WTC11 (cell line): ENCODE measurements at regions not wholly inside any gene's neighbourhood (a gene's known extent, or its start where the extent isn't known, plus 50 kb on each side); places are given as distances from the start of the nearest gene placed in this dataset.

Experiments used
- ATAC-seq: fragments of 200-7000 bp; cut with Tn5 transposase; 2 replicates; pipeline ENCODE4 v1.10.0; 2021; ENCODE audit warnings: mild to moderate bottlenecking, moderate library complexity
- CTCF ChIA-PET: fragments of 300-600 bp; sonication (Branson Sonifier 250); formaldehyde crosslinking; loops from one replicate; lab custom pipeline; 2021; ENCODE audit warnings: antibody characterized with exemption; lab: Charles Lee
- POLR2A ChIA-PET: fragments of 350-600 bp; sonication (Branson Sonifier 250); formaldehyde crosslinking; loops from one replicate; lab custom pipeline; 2021; ENCODE audit warnings: antibody characterized with exemption; lab: Charles Lee
- DNase-seq: peaks from one replicate; pipeline ENCODE4 v3.0.0; 2021; ENCODE audit warnings: low spot score
- H3K27ac Mint-ChIP-seq: 2 replicates; pipeline ENCODE4 v1.8.0; 2021; ENCODE audit warnings: mixed read lengths
- H3K27me3 Mint-ChIP-seq: 2 replicates; pipeline ENCODE4 v1.8.0; 2021; ENCODE audit warnings: low read depth, mild to moderate bottlenecking, moderate library complexity, mixed read lengths
- H3K36me3 Mint-ChIP-seq: 2 replicates; pipeline ENCODE4 v1.8.0; 2021; ENCODE audit warnings: mixed read lengths
- H3K4me1 Mint-ChIP-seq: 2 replicates; pipeline ENCODE4 v1.8.0; 2022; ENCODE audit warnings: mixed read lengths
- H3K4me3 Mint-ChIP-seq: 2 replicates; pipeline ENCODE4 v1.8.0; 2021; ENCODE audit warnings: mild to moderate bottlenecking, moderate library complexity, mixed read lengths
- H3K9me3 Mint-ChIP-seq: 2 replicates; pipeline ENCODE4 v1.8.0; 2021; ENCODE audit warnings: mixed read lengths
- ARID4B ChIP-seq: sonication (generic); formaldehyde crosslinking; IDR thresholded peaks from 2 replicates; pipeline ENCODE4 v1.8.0; 2023; ENCODE audit warnings: missing genetic modification reagents, mild to moderate bottlenecking, borderline replicate concordance
- ATF1 ChIP-seq: sonication (generic); formaldehyde crosslinking; IDR thresholded peaks from 2 replicates; pipeline ENCODE4 v1.8.1; 2023; ENCODE audit warnings: mild to moderate bottlenecking, moderate library complexity, missing genetic modification reagents
- ATF2 ChIP-seq: sonication (generic); formaldehyde crosslinking; IDR thresholded peaks from 2 replicates; pipeline ENCODE4 v1.8.1; 2022; ENCODE audit warnings: low read depth, missing genetic modification reagents, borderline replicate concordance
- CBFB ChIP-seq: sonication (generic); formaldehyde crosslinking; IDR thresholded peaks from 2 replicates; pipeline ENCODE4 v1.8.1; 2022; ENCODE audit warnings: mild to moderate bottlenecking, low read depth, missing genetic modification reagents
- CDX4 ChIP-seq: fragments of 250-450 bp; sonication (Bioruptor Pico); IDR thresholded peaks from 2 replicates; pipeline ENCODE4 v1.9.0; 2021; ENCODE audit warnings: moderate library complexity, mild to moderate bottlenecking, inconsistent platforms, borderline replicate concordance
- ESRRA ChIP-seq: sonication (generic); formaldehyde crosslinking; IDR thresholded peaks from 2 replicates; pipeline ENCODE4 v1.8.1; 2022; ENCODE audit warnings: mild to moderate bottlenecking, missing genetic modification reagents, borderline replicate concordance
- FOXJ3 ChIP-seq: sonication (generic); formaldehyde crosslinking; IDR thresholded peaks from 2 replicates; pipeline ENCODE4 v1.9.0; 2021; ENCODE audit warnings: missing genetic modification reagents, mild to moderate bottlenecking, borderline replicate concordance
- GABPB1 ChIP-seq: sonication (generic); formaldehyde crosslinking; IDR thresholded peaks from 2 replicates; pipeline ENCODE4 v1.8.1; 2023; ENCODE audit warnings: mild to moderate bottlenecking, missing genetic modification reagents
- KAT7 ChIP-seq: sonication (generic); formaldehyde crosslinking; IDR thresholded peaks from 2 replicates; pipeline ENCODE4 v1.8.1; 2023; ENCODE audit warnings: missing genetic modification reagents, mild to moderate bottlenecking, borderline replicate concordance
- MYBL2 ChIP-seq: sonication (generic); formaldehyde crosslinking; IDR thresholded peaks from 2 replicates; pipeline ENCODE4 v1.8.1; 2023; ENCODE audit warnings: mild to moderate bottlenecking, moderate library complexity, missing genetic modification reagents
- NR1H2 ChIP-seq: sonication (generic); formaldehyde crosslinking; IDR thresholded peaks from 2 replicates; pipeline ENCODE4 v1.9.0; 2021; ENCODE audit warnings: mild to moderate bottlenecking, moderate library complexity, missing genetic modification reagents
- NR2C2 ChIP-seq: sonication (generic); formaldehyde crosslinking; IDR thresholded peaks from 2 replicates; pipeline ENCODE4 v1.8.0; 2022; ENCODE audit warnings: mild to moderate bottlenecking, missing genetic modification reagents
- RELA ChIP-seq: sonication (generic); formaldehyde crosslinking; IDR thresholded peaks from 2 replicates; pipeline ENCODE4 v1.8.1; 2022; ENCODE audit warnings: missing genetic modification reagents, mild to moderate bottlenecking, borderline replicate concordance
- RORB ChIP-seq: fragments of 250-450 bp; sonication (Bioruptor Pico); IDR thresholded peaks from 2 replicates; pipeline ENCODE4 v1.9.0; 2021; ENCODE audit warnings: mild to moderate bottlenecking
- SMAD3 ChIP-seq: sonication (generic); formaldehyde crosslinking; IDR thresholded peaks from 2 replicates; pipeline ENCODE4 v1.8.0; 2022; ENCODE audit warnings: missing genetic modification reagents, mild to moderate bottlenecking, borderline replicate concordance
- STAT6 ChIP-seq: sonication (generic); formaldehyde crosslinking; conservative IDR thresholded peaks from 2 replicates; pipeline ENCODE4 v1.8.1; 2023; ENCODE audit warnings: mild to moderate bottlenecking, low read depth, missing genetic modification reagents, moderate library complexity
- ZNF138 ChIP-seq: sonication (generic); formaldehyde crosslinking; conservative IDR thresholded peaks from 2 replicates; pipeline ENCODE4 v1.8.1; 2022; ENCODE audit warnings: mild to moderate bottlenecking, moderate library complexity, missing genetic modification reagents
- ZNF232 ChIP-seq: sonication (generic); formaldehyde crosslinking; IDR thresholded peaks from 2 replicates; pipeline ENCODE4 v1.8.0; 2022; ENCODE audit warnings: mild to moderate bottlenecking, missing genetic modification reagents
- ZNF416 ChIP-seq: fragments of 250-450 bp; sonication (Bioruptor Pico); IDR thresholded peaks from 2 replicates; pipeline ENCODE4 v1.9.0; 2021; ENCODE audit warnings: mild to moderate bottlenecking, inconsistent platforms
- ZNF671 ChIP-seq: fragments of 250-450 bp; sonication (Bioruptor Pico); IDR thresholded peaks from 2 replicates; pipeline ENCODE4 v1.8.0; 2021; ENCODE audit warnings: mild to moderate bottlenecking
- TF ChIP-seq, protein P1 (sequence below): fragments of 250-450 bp; sonication (Bioruptor Pico); IDR thresholded peaks from 2 replicates; pipeline ENCODE4 v1.9.0; 2021; ENCODE audit warnings: mild to moderate bottlenecking
- TF ChIP-seq, protein P2 (sequence below): sonication (generic); formaldehyde crosslinking; conservative IDR thresholded peaks from 2 replicates; pipeline ENCODE4 v1.8.1; 2022; ENCODE audit warnings: mild to moderate bottlenecking, missing genetic modification reagents
- TF ChIP-seq, protein P3 (sequence below): sonication (generic); formaldehyde crosslinking; IDR thresholded peaks from 2 replicates; pipeline ENCODE4 v1.8.1; 2023; ENCODE audit warnings: mild to moderate bottlenecking, moderate library complexity, missing genetic modification reagents

GRCh38 chr2:133888621-133889219, 320.5 kb upstream of the NCKAP5 start (continued):
- TF ChIP-seq SMAD3 = no peak
- TF ChIP-seq CDX4 (CRISPR knock-in tag) = no peak
- no peak for TF ChIP-seq ZNF416 (CRISPR knock-in tag)
- TF ChIP-seq RELA (CRISPR knock-in tag) = no peak
- TF ChIP-seq, protein P1, sequence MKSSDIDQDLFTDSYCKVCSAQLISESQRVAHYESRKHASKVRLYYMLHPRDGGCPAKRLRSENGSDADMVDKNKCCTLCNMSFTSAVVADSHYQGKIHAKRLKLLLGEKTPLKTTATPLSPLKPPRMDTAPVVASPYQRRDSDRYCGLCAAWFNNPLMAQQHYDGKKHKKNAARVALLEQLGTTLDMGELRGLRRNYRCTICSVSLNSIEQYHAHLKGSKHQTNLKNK (CRISPR knock-in tag) = no peak
- TF ChIP-seq ESRRA (CRISPR knock-in tag) = no peak
- TF ChIP-seq ARID4B (CRISPR knock-in tag) = no peak
- no peak for TF ChIP-seq ATF2 (CRISPR knock-in tag)
- TF ChIP-seq, all 79 proteins: peak for 0

DNA sequence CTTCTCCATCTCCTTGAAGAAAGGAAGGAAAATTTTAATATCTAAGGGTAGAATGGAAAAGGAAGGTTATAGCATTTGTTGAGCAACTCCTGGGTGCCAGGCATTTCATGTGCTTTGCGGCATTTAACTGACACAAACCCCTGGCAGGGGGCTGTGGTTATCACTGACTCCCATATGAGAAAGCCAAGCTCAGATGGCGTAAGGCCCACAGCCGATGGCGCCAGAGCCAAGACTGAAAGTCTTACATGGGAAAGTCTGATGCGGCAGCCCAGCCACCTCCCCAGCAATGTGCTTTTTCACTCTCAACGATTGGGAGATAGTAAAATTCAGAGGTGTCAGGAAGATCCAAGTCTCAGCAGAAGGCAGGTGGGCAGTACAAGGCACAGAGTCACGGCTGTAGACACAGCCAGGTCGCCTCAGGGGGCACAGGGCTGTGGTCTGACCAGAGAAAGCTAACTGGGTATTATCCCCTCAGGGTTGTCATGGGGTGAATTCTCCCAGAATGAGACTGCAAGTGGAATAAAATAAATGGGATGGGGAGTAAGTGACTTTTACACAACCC, 324.2 kb upstream of the NCKAP5 start:
- ChIA-PET POLR2A (no interaction called here), CTCF (interaction anchor here (0.9 kb wide), 1 partner anchor 558 kb away, joined by 3 read pairs; no protein-coding TSS in a partner anchor)
- Mint-ChIP-seq H3K4me3 (no peak overlapping the region), H3K27me3 (peaks cover 6% of the 10 kb centered on the region; the same call in 1 of the 2 replicates), H3K4me1 (peaks cover 5% of the 10 kb centered on the region), H3K9me3 (peaks cover 25% of the 10 kb centered on the region), H3K36me3 (peaks cover 11% of the 10 kb centered on the region), H3K27ac (no peak overlapping the region)
- ATAC-seq (no peak), DNase-seq (no peak)
- TF ChIP-seq NR2C2 (CRISPR knock-in tag) (no peak), STAT6 (no peak), FOXJ3 (CRISPR knock-in tag) (no peak), GABPB1 (CRISPR knock-in tag) (no peak), KAT7 (no peak), ATF1 (CRISPR knock-in tag) (no peak), RORB (CRISPR knock-in tag) (no peak), ZNF671 (CRISPR knock-in tag) (no peak), CBFB (no peak), ZNF138 (no peak), ZNF232 (CRISPR knock-in tag) (no peak), NR1H2 (CRISPR knock-in tag) (no peak), MYBL2 (no peak)
- TF ChIP-seq, protein P2, sequence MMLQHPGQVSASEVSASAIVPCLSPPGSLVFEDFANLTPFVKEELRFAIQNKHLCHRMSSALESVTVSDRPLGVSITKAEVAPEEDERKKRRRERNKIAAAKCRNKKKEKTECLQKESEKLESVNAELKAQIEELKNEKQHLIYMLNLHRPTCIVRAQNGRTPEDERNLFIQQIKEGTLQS (CRISPR knock-in tag) = no peak
- TF ChIP-seq, protein P3, sequence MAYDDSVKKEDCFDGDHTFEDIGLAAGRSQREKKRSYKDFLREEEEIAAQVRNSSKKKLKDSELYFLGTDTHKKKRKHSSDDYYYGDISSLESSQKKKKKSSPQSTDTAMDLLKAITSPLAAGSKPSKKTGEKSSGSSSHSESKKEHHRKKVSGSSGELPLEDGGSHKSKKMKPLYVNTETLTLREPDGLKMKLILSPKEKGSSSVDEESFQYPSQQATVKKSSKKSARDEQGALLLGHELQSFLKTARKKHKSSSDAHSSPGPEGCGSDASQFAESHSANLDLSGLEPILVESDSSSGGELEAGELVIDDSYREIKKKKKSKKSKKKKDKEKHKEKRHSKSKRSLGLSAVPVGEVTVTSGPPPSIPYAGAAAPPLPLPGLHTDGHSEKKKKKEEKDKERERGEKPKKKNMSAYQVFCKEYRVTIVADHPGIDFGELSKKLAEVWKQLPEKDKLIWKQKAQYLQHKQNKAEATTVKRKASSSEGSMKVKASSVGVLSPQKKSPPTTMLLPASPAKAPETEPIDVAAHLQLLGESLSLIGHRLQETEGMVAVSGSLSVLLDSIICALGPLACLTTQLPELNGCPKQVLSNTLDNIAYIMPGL = no peak
